ENCODE measurements at regions not wholly inside any gene's neighbourhood (a gene's known extent, or its start where the extent isn't known, plus 50 kb on each side); places are given as distances from the start of the nearest gene placed in this dataset.

GRCh38 chr18:7429831-7430230, 137.3 kb upstream of the PTPRM start:
- no peak for DNase-seq

GRCh38 chr18:7436166-7436565, 130.9 kb upstream of the PTPRM start:
- DNase-seq, result no peak

- no peak for DNase-seq
Measured at GRCh38 chr18:7437870-7438269, 129.2 kb upstream of the PTPRM start.

- DNase-seq, result no peak
Measured at GRCh38 chr18:7438646-7439045, 128.5 kb upstream of the PTPRM start.

GRCh38 chr18:7447318-7448028, 119.6 kb upstream of the PTPRM start:
- no peak for DNase-seq

- peak in 3 of 14 donors; percentile 8 to 16 (median 10) for DNase-seq
Measured at GRCh38 chr18:7452331-7452730, 114.8 kb upstream of the PTPRM start.

DNA sequence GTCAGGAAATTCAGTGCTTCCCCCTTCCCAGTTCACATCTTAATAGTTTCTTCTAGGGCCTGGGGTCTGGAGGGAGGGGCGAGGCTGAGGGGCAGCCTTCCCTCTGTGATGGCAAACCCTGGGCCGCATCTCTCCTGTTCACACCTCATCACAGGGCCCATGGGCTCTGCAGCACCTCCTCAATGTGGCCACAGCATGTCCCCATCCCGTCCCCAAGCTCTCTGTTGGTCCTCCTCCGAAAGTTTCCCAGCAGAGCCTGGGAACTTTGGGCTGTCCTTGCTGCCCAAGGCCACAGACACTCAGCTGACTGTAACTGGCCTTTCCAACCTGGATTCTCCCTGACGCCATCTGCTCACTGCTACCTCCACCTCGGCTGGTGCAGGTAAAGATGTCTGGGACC, 112.7 kb upstream of the PTPRM start:
- no peak for DNase-seq

DNA sequence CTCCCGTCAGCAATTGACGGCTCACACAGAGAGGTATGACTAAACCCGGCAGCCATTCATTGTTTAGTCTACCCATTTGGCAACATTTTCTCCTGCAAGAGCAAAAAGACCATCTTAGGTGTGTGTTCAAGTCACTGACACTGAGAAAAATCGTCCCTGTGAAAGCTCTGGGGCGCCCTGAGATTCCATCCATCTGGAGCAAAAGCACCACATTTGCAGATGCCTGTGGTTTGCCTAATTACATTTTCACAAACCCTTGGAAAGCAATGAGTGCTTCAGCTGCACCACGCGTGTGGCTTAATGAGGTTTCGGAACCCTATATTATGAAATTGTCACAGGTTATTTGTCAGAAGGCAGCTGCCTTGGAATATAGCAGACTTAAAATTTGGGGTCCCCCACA, 110.7 kb upstream of the PTPRM start:
- no peak for DNase-seq

- no peak for DNase-seq
Measured at GRCh38 chr18:7457262-7457661, 109.9 kb upstream of the PTPRM start.

GRCh38 chr18:7458884-7459283, 108.2 kb upstream of the PTPRM start:
- no peak for DNase-seq

- peak in 8 of 14 donors; percentile 29 to 73 (median 43) for DNase-seq
Measured at GRCh38 chr18:7459851-7460770, 107.0 kb upstream of the PTPRM start.

GRCh38 chr18:7464245-7464966, 102.7 kb upstream of the PTPRM start:
- no peak for DNase-seq

- DNase-seq, result no peak
Measured at GRCh38 chr18:7466190-7466589, 100.9 kb upstream of the PTPRM start.

- no peak for DNase-seq
Measured at GRCh38 chr18:7467708-7468466, 99.2 kb upstream of the PTPRM start.

DNA sequence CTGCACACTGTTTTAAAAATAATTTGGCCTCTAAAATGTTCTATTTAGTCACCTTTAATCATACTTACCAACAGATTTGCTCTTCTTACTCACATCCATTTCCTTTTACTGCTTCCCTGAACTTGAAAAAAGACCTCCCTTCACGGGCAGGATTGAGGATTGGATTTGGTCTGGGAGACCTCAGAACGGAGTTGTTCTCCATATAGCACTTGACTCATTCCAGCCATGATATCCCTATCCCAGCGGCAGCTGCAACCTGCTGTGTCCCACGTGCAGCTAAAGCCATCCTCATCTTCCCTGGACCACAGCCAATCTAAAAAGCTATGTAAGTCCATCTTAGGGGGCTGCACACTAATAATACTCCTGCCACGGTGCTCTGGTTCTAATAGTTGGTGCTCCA, 97.0 kb upstream of the PTPRM start:
- no peak for DNase-seq

GRCh38 chr18:7470503-7470902, 96.6 kb upstream of the PTPRM start:
- DNase-seq, result no peak

GRCh38 chr18:7476386-7476785, 90.7 kb upstream of the PTPRM start:
- no peak for DNase-seq

- no peak for DNase-seq
Measured at GRCh38 chr18:7479756-7480155, 87.4 kb upstream of the PTPRM start.

- DNase-seq, result no peak
Measured at GRCh38 chr18:7480879-7481278, 86.2 kb upstream of the PTPRM start.

DNA sequence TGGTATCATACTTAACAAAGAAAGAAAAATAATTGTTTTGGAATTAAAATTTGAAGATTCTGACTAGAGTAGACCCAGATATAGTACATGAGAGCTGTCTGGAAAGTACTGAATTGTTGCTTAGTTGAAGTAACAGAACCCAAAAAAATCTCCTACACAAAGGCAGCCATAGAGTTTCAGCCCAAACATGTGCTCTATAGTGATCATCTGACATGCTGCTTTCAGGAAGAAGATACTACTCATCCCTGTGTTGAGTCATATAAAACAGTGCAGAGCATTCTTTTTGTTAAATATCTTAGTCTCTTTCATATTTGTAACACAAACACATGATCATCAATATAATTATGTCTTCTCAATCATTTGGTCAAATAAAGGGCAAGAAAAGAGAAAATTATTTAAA, 84.8 kb upstream of the PTPRM start:
- DNase-seq, result no peak

DNA sequence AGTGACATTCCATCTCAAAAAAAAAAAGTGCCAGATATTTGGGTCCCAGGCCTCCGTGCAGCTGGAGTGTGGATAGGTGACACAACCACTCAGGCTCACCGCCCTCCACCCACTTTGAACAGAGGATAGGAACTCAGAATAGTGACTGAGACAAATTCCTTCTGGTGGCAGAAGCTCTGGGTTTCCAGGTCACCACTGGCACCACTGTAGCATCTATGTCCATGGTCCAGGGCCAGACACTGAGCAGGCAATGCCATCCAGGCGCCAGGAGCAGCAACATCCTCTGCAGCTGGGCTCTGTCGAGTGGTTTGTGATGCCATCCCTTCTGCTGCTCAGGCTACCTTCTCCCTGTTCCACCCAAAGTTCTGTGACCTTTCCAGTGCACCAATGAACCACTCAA, 81.5 kb upstream of the PTPRM start:
- DNase-seq, result no peak

GRCh38 chr18:7488571-7488970, 78.5 kb upstream of the PTPRM start:
- DNase-seq, result no peak
